HL-60 (cell line): ENCODE measurements at regions not wholly inside any gene's neighbourhood (a gene's known extent, or its start where the extent isn't known, plus 50 kb on each side); places are given as distances from the start of the nearest gene placed in this dataset.
"Not testable (repeated sequence)": the region's sequence is repeated elsewhere in the genome, so short reads cannot be mapped to it uniquely, and the experiment has no call there.

ENCODE experiments used
- DNase-seq, 2 experiments: peaks; one replicate each; pipeline ENCODE4 v3.0.0-alpha.2; 2010 to 2020; ENCODE audit warnings: low read depth in 1 of 2, low spot score in 1 of 2
- H3K27ac ChIP-seq: fragments of 250-450 bp; sonication (Bioruptor Pico); replicated peaks from 2 replicates; pipeline ENCODE4 v1.5.1; 2020; ENCODE audit warnings: mild to moderate bottlenecking, moderate library complexity
- H3K27me3 ChIP-seq: fragments of 250-450 bp; sonication (Bioruptor Pico); 2 replicates; pipeline ENCODE4 v1.5.1; 2021; ENCODE audit warnings: mild to moderate bottlenecking, moderate library complexity; ENCODE audit not compliant: insufficient read depth, poor library complexity, severe bottlenecking
- H3K4me3 ChIP-seq: replicated peaks from 2 replicates; pipeline ENCODE4 v1.5.1; 2011; ENCODE audit warnings: mild to moderate bottlenecking, control low read depth, low read length; ENCODE audit not compliant: insufficient read depth
- GABPA ChIP-seq: IDR thresholded peaks from 2 replicates; pipeline ENCODE4 v1.6.1; 2012; ENCODE audit warnings: low read depth
- POLR2AphosphoS5 ChIP-seq: IDR thresholded peaks from 2 replicates; pipeline ENCODE4 v1.6.1; 2012; ENCODE audit warnings: low read depth
- REST ChIP-seq: IDR thresholded peaks from 2 replicates; pipeline ENCODE4 v1.6.1; 2012; ENCODE audit warnings: low read depth; ENCODE audit not compliant: insufficient replicate concordance
- SPI1 ChIP-seq: IDR thresholded peaks from 2 replicates; pipeline ENCODE4 v1.6.1; 2012; ENCODE audit warnings: low read depth, mild to moderate bottlenecking, borderline replicate concordance
- TF ChIP-seq, protein P1 (sequence below): IDR thresholded peaks from one replicate; pipeline ENCODE4 v1.5.1; 2011; ENCODE audit warnings: low read length, control low read depth, inconsistent platforms; ENCODE audit not compliant: insufficient read depth

GRCh38 chr9:32136700-32137339 lies 247.6 kb upstream of the ACO1 start:
- Histone ChIP-seq H3K4me3 (no peak overlapping the region), H3K27me3 (no peaks in the 10 kb centered on the region), H3K27ac (no peak overlapping the region)
- no peak for DNase-seq
- TF ChIP-seq GABPA (no peak), REST (no peak), SPI1 (no peak), POLR2AphosphoS5 (no peak)
- TF ChIP-seq, protein P1, sequence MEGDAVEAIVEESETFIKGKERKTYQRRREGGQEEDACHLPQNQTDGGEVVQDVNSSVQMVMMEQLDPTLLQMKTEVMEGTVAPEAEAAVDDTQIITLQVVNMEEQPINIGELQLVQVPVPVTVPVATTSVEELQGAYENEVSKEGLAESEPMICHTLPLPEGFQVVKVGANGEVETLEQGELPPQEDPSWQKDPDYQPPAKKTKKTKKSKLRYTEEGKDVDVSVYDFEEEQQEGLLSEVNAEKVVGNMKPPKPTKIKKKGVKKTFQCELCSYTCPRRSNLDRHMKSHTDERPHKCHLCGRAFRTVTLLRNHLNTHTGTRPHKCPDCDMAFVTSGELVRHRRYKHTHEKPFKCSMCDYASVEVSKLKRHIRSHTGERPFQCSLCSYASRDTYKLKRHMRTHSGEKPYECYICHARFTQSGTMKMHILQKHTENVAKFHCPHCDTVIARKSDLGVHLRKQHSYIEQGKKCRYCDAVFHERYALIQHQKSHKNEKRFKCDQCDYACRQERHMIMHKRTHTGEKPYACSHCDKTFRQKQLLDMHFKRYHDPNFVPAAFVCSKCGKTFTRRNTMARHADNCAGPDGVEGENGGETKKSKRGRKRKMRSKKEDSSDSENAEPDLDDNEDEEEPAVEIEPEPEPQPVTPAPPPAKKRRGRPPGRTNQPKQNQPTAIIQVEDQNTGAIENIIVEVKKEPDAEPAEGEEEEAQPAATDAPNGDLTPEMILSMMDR: no peak

DNA sequence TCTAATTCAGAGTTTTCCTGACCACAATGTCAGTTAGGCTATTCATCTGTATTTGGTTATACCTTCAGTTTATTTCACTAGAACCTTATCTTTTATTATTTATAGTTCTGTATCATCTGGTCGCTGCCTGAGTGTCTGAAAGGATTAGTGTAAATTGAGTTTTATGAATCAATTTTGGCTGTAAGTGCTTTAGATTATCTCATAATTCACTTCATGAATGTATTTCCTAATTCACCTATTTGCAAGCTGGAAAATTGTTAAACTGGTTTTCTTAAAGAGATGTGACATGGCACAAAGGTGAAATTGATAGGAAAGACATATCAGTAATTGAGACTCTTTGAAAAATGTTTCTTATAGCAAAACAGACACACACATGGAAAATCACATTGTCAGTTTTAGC lies 242.4 kb upstream of the ACO1 start:
- no peaks in the 10 kb centered on the region for H3K27me3 ChIP-seq
- H3K27ac ChIP-seq: no peak overlapping the region
- no peak for DNase-seq
- TF ChIP-seq REST: no peak
- no peak for TF ChIP-seq GABPA
- no peak for TF ChIP-seq SPI1
- TF ChIP-seq, protein P1: no peak
- no peak for TF ChIP-seq POLR2AphosphoS5
- no peak overlapping the region for H3K4me3 ChIP-seq

GRCh38 chr9:32148553-32148952 lies 235.9 kb upstream of the ACO1 start:
- not testable (repeated sequence) for H3K27ac ChIP-seq, H3K27me3 ChIP-seq, H3K4me3 ChIP-seq, DNase-seq

DNA sequence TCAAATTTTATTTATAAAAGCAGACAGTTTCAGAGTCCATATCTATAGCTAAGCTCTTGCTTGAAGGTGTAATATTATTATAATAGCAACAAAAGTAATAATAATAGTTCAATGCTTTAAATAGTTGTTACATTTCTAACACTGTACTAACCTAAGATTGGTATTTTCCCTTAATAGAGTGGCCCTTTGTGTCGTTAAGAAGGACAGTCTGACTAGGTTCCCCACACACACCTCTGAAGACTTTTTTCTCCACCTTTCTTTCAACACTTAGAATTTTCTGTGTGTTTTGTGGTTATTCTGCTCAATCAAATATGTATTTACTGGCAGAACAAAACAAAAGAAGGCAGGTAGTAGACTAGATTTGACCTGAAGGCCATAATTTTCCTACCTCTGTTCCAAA lies 223.2 kb upstream of the ACO1 start:
- TF ChIP-seq, protein P1: no peak
- no peak for DNase-seq
- H3K4me3 ChIP-seq: no peak overlapping the region
- no peaks in the 10 kb centered on the region for H3K27me3 ChIP-seq
- H3K27ac ChIP-seq: no peak overlapping the region
